AG10803 (cell line): ENCODE measurements at regions not wholly inside any gene's neighbourhood (a gene's known extent, or its start where the extent isn't known, plus 50 kb on each side); places are given as distances from the start of the nearest gene placed in this dataset.

Experiments used
- DNase-seq: peaks from one replicate; pipeline ENCODE4 v3.0.0; 2010; ENCODE audit warnings: low read depth
- H3K4me3 ChIP-seq: 2 replicates; pipeline ENCODE4 v1.5.1; 2011; ENCODE audit warnings: mild to moderate bottlenecking, low read length, control low read depth
- CTCF ChIP-seq: conservative IDR thresholded peaks from 2 replicates; pipeline ENCODE4 v1.5.1; 2011; ENCODE audit warnings: mild to moderate bottlenecking, low read length, control low read depth, inconsistent platforms

- no peak for DNase-seq
- H3K4me3 ChIP-seq: no peak overlapping the region
- no peak for TF ChIP-seq CTCF
Observed at GRCh38 chr6:93746892-93747291, 327.5 kb upstream of the EPHA7 start.

GRCh38 chr6:93745306-93745705 lies 325.9 kb upstream of the EPHA7 start:
- no peak for TF ChIP-seq CTCF
- H3K4me3 ChIP-seq: no peak overlapping the region
- DNase-seq: no peak

GRCh38 chr6:93735099-93735498 lies 315.7 kb upstream of the EPHA7 start:
- no peak overlapping the region for H3K4me3 ChIP-seq
- TF ChIP-seq CTCF: no peak
- DNase-seq: no peak

GRCh38 chr6:93731306-93731705 lies 311.9 kb upstream of the EPHA7 start:
- TF ChIP-seq CTCF: no peak
- no peak for DNase-seq
- no peak overlapping the region for H3K4me3 ChIP-seq

- no peak overlapping the region for H3K4me3 ChIP-seq
- DNase-seq: no peak
- no peak for TF ChIP-seq CTCF
Observed at GRCh38 chr6:93728150-93728549, 308.8 kb upstream of the EPHA7 start.

- H3K4me3 ChIP-seq: no peak overlapping the region
- no peak for TF ChIP-seq CTCF
Observed at GRCh38 chr6:93727447-93727846, 308.1 kb upstream of the EPHA7 start.

GRCh38 chr6:93721386-93722048 lies 302.2 kb upstream of the EPHA7 start:
- no peak for DNase-seq
- no peak overlapping the region for H3K4me3 ChIP-seq
- no peak for TF ChIP-seq CTCF

More at GRCh38 chr6:93727447-93727846, 308.1 kb upstream of the EPHA7 start:
- no peak for DNase-seq
